A549 (cell line): ENCODE measurements at regions not wholly inside any gene's neighbourhood (a gene's known extent, or its start where the extent isn't known, plus 50 kb on each side); places are given as distances from the start of the nearest gene placed in this dataset.

ENCODE experiments used
- ATAC-seq, 2 experiments: fragments of 200-7000 bp in 1 of 2; fragments of >200 bp in 1 of 2; cut with Nextera tagmentation in 1 of 2; cut with Tn5 transposase in 1 of 2; 3 replicates each; pipeline versions ENCODE4 v1.8.0 to v1.9.1; 2018 to 2020; ENCODE audit warnings: mild to moderate bottlenecking in 1 of 2, moderate library complexity in 1 of 2
- CTCF ChIA-PET: fragments of 300-600 bp; sonication (Branson Sonifier 250); formaldehyde crosslinking; extraction: SDS; loops from one replicate; lab custom pipeline; 2021; ENCODE audit warnings: antibody characterized with exemption, inconsistent platforms; lab: Yijun Ruan, JAX
- POLR2A ChIA-PET: fragments of 350-600 bp; formaldehyde crosslinking; extraction: SDS; loops from one replicate; lab custom pipeline; 2021; ENCODE audit warnings: antibody characterized with exemption, inconsistent platforms; lab: Yijun Ruan, JAX
- DNase-seq, 2 experiments: peaks; one replicate each; pipeline versions ENCODE4 v3.0.0 to v3.0.0-alpha.2; 2011 to 2016; ENCODE audit warnings: low read depth in 1 of 2, low spot score in 1 of 2
- FAIRE-seq: peaks from 2 replicates; lab custom pipeline; 2011; peaks lifted over from hg19 to GRCh38; lab: Jason Lieb, UNC
- H3K27ac ChIP-seq, 2 experiments: fragments of >200 bp; sonication (Bioruptor Twin); formaldehyde crosslinking; 3 replicates each; pipeline ENCODE4 v1.5.1; 2016 to 2017
- H3K4me1 ChIP-seq: fragments of >200 bp; sonication (Bioruptor Twin); formaldehyde crosslinking; 3 replicates; pipeline ENCODE4 v1.6.1; 2016
- H3K4me2 ChIP-seq: fragments of >200 bp; sonication (Bioruptor Twin); formaldehyde crosslinking; 3 replicates; pipeline ENCODE4 v1.6.1; 2016
- H3K4me3 ChIP-seq: fragments of >200 bp; sonication (Bioruptor Twin); formaldehyde crosslinking; 3 replicates; pipeline ENCODE4 v1.5.1; 2016
- H3K9me3 ChIP-seq: fragments of >200 bp; sonication (Bioruptor Twin); formaldehyde crosslinking; 3 replicates; pipeline ENCODE4 v1.6.1; 2016
- ATOH8 ChIP-seq: fragments of 250-450 bp; sonication (Bioruptor Pico); IDR thresholded peaks from 2 replicates; pipeline ENCODE4 v1.5.0; 2020; ENCODE audit warnings: low read depth, mild to moderate bottlenecking, moderate library complexity
- CBX2 ChIP-seq: fragments of 200-600 bp; sonication (generic); IDR thresholded peaks from 2 replicates; pipeline ENCODE4 v1.6.1; 2016; ENCODE audit warnings: low read depth, mild to moderate bottlenecking, borderline replicate concordance
- CBX8 ChIP-seq: fragments of 200-600 bp; sonication (generic); IDR thresholded peaks from 2 replicates; pipeline ENCODE4 v1.6.1; 2016
- CEBPB ChIP-seq, 2 experiments: fragments of >200 bp in 1 of 2; sonication (Bioruptor Twin) in 1 of 2; formaldehyde crosslinking in 1 of 2; IDR thresholded peaks; 2 replicates each; pipeline ENCODE4 v1.6.1; 2012 to 2016
- EP300 ChIP-seq, 2 experiments: fragments of >200 bp; sonication (Bioruptor Twin); formaldehyde crosslinking; IDR thresholded peaks; 2 replicates in 1 of 2; 3 replicates in 1 of 2; pipeline ENCODE4 v1.6.1; 2016 to 2017
- GATA3 ChIP-seq: IDR thresholded peaks from 2 replicates; pipeline ENCODE4 v1.6.1; 2012; ENCODE audit warnings: borderline replicate concordance
- HOXB5 ChIP-seq: fragments of 250-450 bp; sonication (Bioruptor Pico); IDR thresholded peaks from 2 replicates; pipeline ENCODE4 v1.5.0; 2020; ENCODE audit warnings: mild to moderate bottlenecking, moderate library complexity
- JUN ChIP-seq, 2 experiments: fragments of >200 bp; sonication (Bioruptor Twin); formaldehyde crosslinking; IDR thresholded peaks; 2 replicates in 1 of 2; 3 replicates in 1 of 2; pipeline ENCODE4 v1.6.1; 2016 to 2017
- KDM1A ChIP-seq: fragments of 200-600 bp; sonication (generic); IDR thresholded peaks from 2 replicates; pipeline ENCODE4 v1.6.1; 2016; ENCODE audit warnings: low read depth, mild to moderate bottlenecking
- KDM5A ChIP-seq: fragments of 200-600 bp; sonication (generic); IDR thresholded peaks from 2 replicates; pipeline ENCODE4 v1.6.1; 2016; ENCODE audit warnings: antibody characterized with exemption, mild to moderate bottlenecking
- MAFK ChIP-seq: fragments of 450-650 bp; IDR thresholded peaks from 2 replicates; pipeline ENCODE4 v1.6.1; 2014; ENCODE audit not compliant: partially characterized antibody
- MYC ChIP-seq: IDR thresholded peaks from 2 replicates; pipeline ENCODE4 v1.6.1; 2012; ENCODE audit warnings: mild to moderate bottlenecking, inconsistent platforms, low read length, improper control_type of control experiment, borderline replicate concordance
- PBX3 ChIP-seq: IDR thresholded peaks from 2 replicates; pipeline ENCODE4 v1.6.1; 2012
- PHF8 ChIP-seq: fragments of 200-600 bp; sonication (generic); IDR thresholded peaks from 2 replicates; pipeline ENCODE4 v1.6.1; 2016; ENCODE audit warnings: low read depth, mild to moderate bottlenecking, antibody characterized with exemption, moderate library complexity, borderline replicate concordance
- POLR2AphosphoS2 ChIP-seq: conservative IDR thresholded peaks from 2 replicates; pipeline ENCODE4 v1.6.1; 2012; ENCODE audit warnings: low read length, improper control_type of control experiment, inconsistent platforms
- REST ChIP-seq: fragments of 200-600 bp; sonication (generic); IDR thresholded peaks from 2 replicates; pipeline ENCODE4 v1.6.1; 2016; ENCODE audit warnings: antibody characterized with exemption, mild to moderate bottlenecking, moderate library complexity
- RNF2 ChIP-seq: fragments of 200-600 bp; sonication (generic); IDR thresholded peaks from 2 replicates; pipeline ENCODE4 v1.6.1; 2016; ENCODE audit warnings: low read depth, mild to moderate bottlenecking, antibody characterized with exemption, moderate library complexity, borderline replicate concordance
- TP53 ChIP-seq: fragments of 250-450 bp; sonication (Bioruptor Pico); IDR thresholded peaks from 2 replicates; pipeline ENCODE4 v1.5.0; 2021; ENCODE audit warnings: mild to moderate bottlenecking, moderate library complexity
- WGBS: methylation state at CpG from one replicate; pipeline ENCODE4 v1.1.6; 2017; ENCODE audit errors: missing lambda C conversion rate; 5-methylcytosine and 5-hydroxymethylcytosine counted together
- TF ChIP-seq, protein P1 (sequence below): fragments of 250-450 bp; sonication (Bioruptor Pico); IDR thresholded peaks from 2 replicates; pipeline ENCODE4 v1.5.0; 2021; ENCODE audit warnings: mild to moderate bottlenecking, moderate library complexity, borderline replicate concordance
- TF ChIP-seq, protein P2 (sequence below): fragments of >200 bp; sonication (Bioruptor Twin); formaldehyde crosslinking; IDR thresholded peaks from 3 replicates; pipeline ENCODE4 v1.6.1; 2016
- TF ChIP-seq, protein P3 (sequence below): IDR thresholded peaks from 2 replicates; pipeline ENCODE4 v1.6.1; 2012; ENCODE audit warnings: low read depth, borderline replicate concordance
- TF ChIP-seq, protein P4 (sequence below): fragments of 450-650 bp; IDR thresholded peaks from 2 replicates; pipeline ENCODE4 v1.6.1; 2014; ENCODE audit warnings: antibody characterized with exemption

- ATAC-seq = no peak
- TF ChIP-seq POLR2AphosphoS2 = no peak
- TF ChIP-seq, protein P1, sequence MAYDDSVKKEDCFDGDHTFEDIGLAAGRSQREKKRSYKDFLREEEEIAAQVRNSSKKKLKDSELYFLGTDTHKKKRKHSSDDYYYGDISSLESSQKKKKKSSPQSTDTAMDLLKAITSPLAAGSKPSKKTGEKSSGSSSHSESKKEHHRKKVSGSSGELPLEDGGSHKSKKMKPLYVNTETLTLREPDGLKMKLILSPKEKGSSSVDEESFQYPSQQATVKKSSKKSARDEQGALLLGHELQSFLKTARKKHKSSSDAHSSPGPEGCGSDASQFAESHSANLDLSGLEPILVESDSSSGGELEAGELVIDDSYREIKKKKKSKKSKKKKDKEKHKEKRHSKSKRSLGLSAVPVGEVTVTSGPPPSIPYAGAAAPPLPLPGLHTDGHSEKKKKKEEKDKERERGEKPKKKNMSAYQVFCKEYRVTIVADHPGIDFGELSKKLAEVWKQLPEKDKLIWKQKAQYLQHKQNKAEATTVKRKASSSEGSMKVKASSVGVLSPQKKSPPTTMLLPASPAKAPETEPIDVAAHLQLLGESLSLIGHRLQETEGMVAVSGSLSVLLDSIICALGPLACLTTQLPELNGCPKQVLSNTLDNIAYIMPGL = no peak
- TF ChIP-seq, protein P2, sequence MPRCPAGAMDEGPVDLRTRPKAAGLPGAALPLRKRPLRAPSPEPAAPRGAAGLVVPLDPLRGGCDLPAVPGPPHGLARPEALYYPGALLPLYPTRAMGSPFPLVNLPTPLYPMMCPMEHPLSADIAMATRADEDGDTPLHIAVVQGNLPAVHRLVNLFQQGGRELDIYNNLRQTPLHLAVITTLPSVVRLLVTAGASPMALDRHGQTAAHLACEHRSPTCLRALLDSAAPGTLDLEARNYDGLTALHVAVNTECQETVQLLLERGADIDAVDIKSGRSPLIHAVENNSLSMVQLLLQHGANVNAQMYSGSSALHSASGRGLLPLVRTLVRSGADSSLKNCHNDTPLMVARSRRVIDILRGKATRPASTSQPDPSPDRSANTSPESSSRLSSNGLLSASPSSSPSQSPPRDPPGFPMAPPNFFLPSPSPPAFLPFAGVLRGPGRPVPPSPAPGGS = no peak
- no peak for TF ChIP-seq PBX3
- no peak for TF ChIP-seq MAFK
- TF ChIP-seq TP53 (CRISPR knock-in tag) = no peak
- no peak for TF ChIP-seq HOXB5 (CRISPR knock-in tag)
- TF ChIP-seq, protein P3, sequence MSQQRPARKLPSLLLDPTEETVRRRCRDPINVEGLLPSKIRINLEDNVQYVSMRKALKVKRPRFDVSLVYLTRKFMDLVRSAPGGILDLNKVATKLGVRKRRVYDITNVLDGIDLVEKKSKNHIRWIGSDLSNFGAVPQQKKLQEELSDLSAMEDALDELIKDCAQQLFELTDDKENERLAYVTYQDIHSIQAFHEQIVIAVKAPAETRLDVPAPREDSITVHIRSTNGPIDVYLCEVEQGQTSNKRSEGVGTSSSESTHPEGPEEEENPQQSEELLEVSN = no peak
- no peak for TF ChIP-seq CEBPB (IDR thresholded peaks at IDR 0.05)
- no peak for TF ChIP-seq ATOH8
- no peak for TF ChIP-seq KDM1A
- TF ChIP-seq, all 56 proteins: peak for 0
- FAIRE-seq (no peak), DNase-seq (no peak)
- CTCF ChIA-PET = no interaction called here
- Histone ChIP-seq H3K4me2 (no peak overlapping the region), H3K9me3 (peaks cover 3% of the 10 kb centered on the region; the same call in 1 of the 3 replicates), H3K4me1 (no peaks in the 10 kb centered on the region), H3K4me3 (no peak overlapping the region), H3K27ac (no peak overlapping the region)
- WGBS = 0% methylated on average over 1 of the region's 1 CpG
- POLR2A ChIA-PET = no interaction called here
Observed at GRCh38 chr3:26279091-26279490, 343.5 kb upstream of the LRRC3B start.

DNA sequence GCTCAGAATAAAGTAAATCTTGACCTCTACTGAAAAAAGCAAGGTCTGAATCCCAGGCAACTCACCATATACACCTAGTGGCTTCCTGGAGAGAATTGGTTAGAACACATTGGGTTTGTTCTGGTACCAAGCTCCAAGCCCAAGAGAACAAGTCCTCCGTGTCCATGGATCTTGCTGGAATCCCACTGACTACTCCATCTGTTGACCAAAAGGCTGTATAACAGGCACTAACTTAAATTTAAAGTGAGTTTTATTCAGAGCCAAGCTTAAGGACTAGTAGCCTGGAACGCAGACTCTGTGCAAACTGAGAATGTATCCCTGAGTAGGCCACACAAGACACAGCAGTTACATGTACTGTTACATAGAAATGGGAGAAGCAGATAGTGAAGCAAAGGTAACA is 342.1 kb upstream of the LRRC3B start:
- TF ChIP-seq, protein P1 = no peak
- TF ChIP-seq HOXB5 (CRISPR knock-in tag) = no peak
- no peak for TF ChIP-seq MYC
- TF ChIP-seq PHF8 = no peak
- no peak for TF ChIP-seq MAFK
- no peak for TF ChIP-seq JUN (IDR thresholded peaks at IDR 0.05)
- TF ChIP-seq RNF2 = no peak
- TF ChIP-seq KDM5A = no peak
- no peak for TF ChIP-seq REST
- TF ChIP-seq TP53 (CRISPR knock-in tag) = no peak
- no peak for TF ChIP-seq CBX8
- TF ChIP-seq PBX3 = no peak
- TF ChIP-seq, protein P4, sequence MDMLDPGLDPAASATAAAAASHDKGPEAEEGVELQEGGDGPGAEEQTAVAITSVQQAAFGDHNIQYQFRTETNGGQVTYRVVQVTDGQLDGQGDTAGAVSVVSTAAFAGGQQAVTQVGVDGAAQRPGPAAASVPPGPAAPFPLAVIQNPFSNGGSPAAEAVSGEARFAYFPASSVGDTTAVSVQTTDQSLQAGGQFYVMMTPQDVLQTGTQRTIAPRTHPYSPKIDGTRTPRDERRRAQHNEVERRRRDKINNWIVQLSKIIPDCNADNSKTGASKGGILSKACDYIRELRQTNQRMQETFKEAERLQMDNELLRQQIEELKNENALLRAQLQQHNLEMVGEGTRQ = no peak
- TF ChIP-seq CBX2 = no peak
- TF ChIP-seq EP300 (IDR thresholded peaks at IDR 0.05) = no peak
- no peak for TF ChIP-seq GATA3
- FAIRE-seq (no peak), ATAC-seq (no peak), DNase-seq (no peak)
- Histone ChIP-seq H3K9me3 (peaks cover 14% of the 10 kb centered on the region; the same call in 1 of the 3 replicates), H3K27ac (no peak overlapping the region), H3K4me3 (no peak overlapping the region), H3K4me2 (no peak overlapping the region), H3K4me1 (no peaks in the 10 kb centered on the region)
- WGBS = 7% methylated on average over 2 of the region's 2 CpGs
- POLR2A ChIA-PET = no interaction called here
- CTCF ChIA-PET = no interaction called here
